SKM-1 treated with dmso at 0.1 percent for 144 hours (cell line): ENCODE measurements at regions not wholly inside any gene's neighbourhood (a gene's known extent, or its start where the extent isn't known, plus 50 kb on each side); places are given as distances from the start of the nearest gene placed in this dataset.
"Not testable (repeated sequence)": the region's sequence is repeated elsewhere in the genome, so short reads cannot be mapped to it uniquely, and the experiment has no call there.

ENCODE experiments used
- DNase-seq: peaks from one replicate; lab custom pipeline; 2025; ENCODE audit not compliant: unreplicated experiment; lab: John Stamatoyannopoulos, UW

GRCh38 chr2:139609109-139609508 is 828.9 kb upstream of the NXPH2 start:
- DNase-seq = no peak

GRCh38 chr2:139605668-139606067 is 825.5 kb upstream of the NXPH2 start:
- no peak for DNase-seq

- DNase-seq = no peak
Measured at GRCh38 chr2:139600166-139600565, 820.0 kb upstream of the NXPH2 start.

- no peak for DNase-seq
Measured at GRCh38 chr2:139585101-139585500, 804.9 kb upstream of the NXPH2 start.

- no peak for DNase-seq
Measured at GRCh38 chr2:139574371-139574770, 794.2 kb upstream of the NXPH2 start.

GRCh38 chr2:139556789-139557188 is 776.6 kb upstream of the NXPH2 start:
- no peak for DNase-seq

- DNase-seq = no peak
Measured at GRCh38 chr2:139550873-139551272, 770.7 kb upstream of the NXPH2 start.

GRCh38 chr2:139550341-139550740 is 770.2 kb upstream of the NXPH2 start:
- no peak for DNase-seq

GRCh38 chr2:139544186-139544851 is 764.1 kb upstream of the NXPH2 start:
- no peak for DNase-seq

- not testable (repeated sequence) for DNase-seq
Measured at GRCh38 chr2:139538332-139539020, 758.3 kb upstream of the NXPH2 start.

GRCh38 chr2:139529080-139529479 is 748.9 kb upstream of the NXPH2 start:
- no peak for DNase-seq

GRCh38 chr2:139526781-139527180 is 746.6 kb upstream of the NXPH2 start:
- DNase-seq = no peak

GRCh38 chr2:139518321-139518720 is 738.1 kb upstream of the NXPH2 start:
- no peak for DNase-seq

- DNase-seq = no peak
Measured at GRCh38 chr2:139514951-139515350, 734.8 kb upstream of the NXPH2 start.

GRCh38 chr2:139495851-139496250 is 715.7 kb upstream of the NXPH2 start:
- DNase-seq = no peak

GRCh38 chr2:139492131-139492680 is 712.0 kb upstream of the NXPH2 start:
- DNase-seq = no peak

- DNase-seq = no peak
Measured at GRCh38 chr2:139480161-139480650, 700.0 kb upstream of the NXPH2 start.

- DNase-seq = no peak
Measured at GRCh38 chr2:139478165-139478914, 698.1 kb upstream of the NXPH2 start.

GRCh38 chr2:139477618-139478017 is 697.4 kb upstream of the NXPH2 start:
- no peak for DNase-seq

- DNase-seq = no peak
Measured at GRCh38 chr2:139469985-139470384, 689.8 kb upstream of the NXPH2 start.

GRCh38 chr2:139465789-139466188 is 685.6 kb upstream of the NXPH2 start:
- peak; percentile 9 for DNase-seq

GRCh38 chr2:139457873-139458272 is 677.7 kb upstream of the NXPH2 start:
- no peak for DNase-seq
